Upper lobe of left lung (tissue), 4 donors: ENCODE measurements at regions not wholly inside any gene's neighbourhood (a gene's known extent, or its start where the extent isn't known, plus 50 kb on each side); places are given as distances from the start of the nearest gene placed in this dataset.

Experiments
- EP300 ChIP-seq, 4 donors: sonication (generic); formaldehyde crosslinking; IDR thresholded peaks; one replicate each; pipeline ENCODE4 v1.5.1; 2017; ENCODE audit warnings: antibody characterized with exemption in 4 of 4, control low read depth in 2 of 4
- POLR2A ChIP-seq, 4 donors: fragments of 450-650 bp; IDR thresholded peaks; one replicate each; pipeline ENCODE4 v1.5.1; 2016 to 2017; ENCODE audit warnings: antibody characterized with exemption in 4 of 4, mild to moderate bottlenecking in 2 of 4
- POLR2AphosphoS5 ChIP-seq, 2 donors: sonication (generic); formaldehyde crosslinking; IDR thresholded peaks; one replicate each; pipeline ENCODE4 v1.5.1; 2017; ENCODE audit warnings: antibody characterized with exemption in 2 of 2
- TF ChIP-seq, protein P1 (sequence below), 6 experiments: fragments of 450-650 bp in 4 of 6; fragments of 200-600 bp in 2 of 6; sonication (generic) in 2 of 6; IDR thresholded peaks; one replicate each; pipeline ENCODE4 v1.5.1; 2016 to 2019; ENCODE audit warnings: antibody characterized with exemption in 6 of 6

DNA sequence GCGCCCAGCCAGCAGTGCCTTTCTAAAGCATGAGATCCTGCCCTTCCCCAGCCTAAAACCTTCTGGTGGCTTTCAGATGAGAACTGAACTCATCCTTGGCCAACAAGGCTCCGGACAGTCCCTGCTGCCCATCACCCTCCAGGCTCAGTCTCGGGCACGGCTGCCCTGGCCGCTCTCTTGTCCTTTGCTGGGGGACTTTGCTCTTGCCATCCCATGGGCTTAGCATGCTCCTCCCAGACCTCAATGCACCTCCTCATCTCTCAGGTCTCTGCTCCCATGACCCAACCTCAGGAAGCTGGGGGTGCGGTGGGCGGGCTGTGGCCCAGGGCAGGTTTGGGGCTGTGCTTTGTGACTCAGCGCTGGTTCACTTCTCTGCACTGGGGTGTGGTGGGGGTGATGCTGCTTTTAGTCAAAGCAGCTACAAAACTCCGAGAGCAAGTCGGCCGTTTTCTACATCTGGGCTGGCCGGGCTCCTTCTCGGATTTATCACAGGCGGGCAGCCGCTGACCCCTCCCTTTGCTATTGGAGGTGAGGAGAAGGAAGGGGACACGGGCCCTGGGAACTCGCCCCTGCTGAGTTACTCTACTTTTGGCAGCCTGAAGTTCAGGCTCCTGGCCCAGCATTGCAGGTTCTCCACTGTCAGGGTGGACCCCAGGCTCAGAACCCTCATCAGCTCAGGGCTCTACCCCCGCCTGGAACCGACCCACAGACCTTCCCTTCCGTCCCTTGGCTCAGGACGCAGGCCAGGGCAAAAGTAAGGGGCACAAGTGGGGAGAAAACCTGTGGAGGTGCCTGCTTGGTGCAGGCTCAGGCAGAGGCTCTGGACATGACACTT, 90.6 kb upstream of the TAF1B start:
- TF ChIP-seq, protein P1, sequence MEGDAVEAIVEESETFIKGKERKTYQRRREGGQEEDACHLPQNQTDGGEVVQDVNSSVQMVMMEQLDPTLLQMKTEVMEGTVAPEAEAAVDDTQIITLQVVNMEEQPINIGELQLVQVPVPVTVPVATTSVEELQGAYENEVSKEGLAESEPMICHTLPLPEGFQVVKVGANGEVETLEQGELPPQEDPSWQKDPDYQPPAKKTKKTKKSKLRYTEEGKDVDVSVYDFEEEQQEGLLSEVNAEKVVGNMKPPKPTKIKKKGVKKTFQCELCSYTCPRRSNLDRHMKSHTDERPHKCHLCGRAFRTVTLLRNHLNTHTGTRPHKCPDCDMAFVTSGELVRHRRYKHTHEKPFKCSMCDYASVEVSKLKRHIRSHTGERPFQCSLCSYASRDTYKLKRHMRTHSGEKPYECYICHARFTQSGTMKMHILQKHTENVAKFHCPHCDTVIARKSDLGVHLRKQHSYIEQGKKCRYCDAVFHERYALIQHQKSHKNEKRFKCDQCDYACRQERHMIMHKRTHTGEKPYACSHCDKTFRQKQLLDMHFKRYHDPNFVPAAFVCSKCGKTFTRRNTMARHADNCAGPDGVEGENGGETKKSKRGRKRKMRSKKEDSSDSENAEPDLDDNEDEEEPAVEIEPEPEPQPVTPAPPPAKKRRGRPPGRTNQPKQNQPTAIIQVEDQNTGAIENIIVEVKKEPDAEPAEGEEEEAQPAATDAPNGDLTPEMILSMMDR (IDR thresholded peaks at IDR 0.05) = no peak
- TF ChIP-seq EP300 (IDR thresholded peaks at IDR 0.05) = no peak
- TF ChIP-seq POLR2AphosphoS5 (IDR thresholded peaks at IDR 0.05) = no peak
- peak in 1 of 4 donors; percentile 18 for TF ChIP-seq POLR2A (IDR thresholded peaks at IDR 0.05)
